ENCODE measurements at regions not wholly inside any gene's neighbourhood (a gene's known extent, or its start where the extent isn't known, plus 50 kb on each side); places are given as distances from the start of the nearest gene placed in this dataset.
"Not testable (repeated sequence)": the region's sequence is repeated elsewhere in the genome, so short reads cannot be mapped to it uniquely, and the experiment has no call there.

DNA sequence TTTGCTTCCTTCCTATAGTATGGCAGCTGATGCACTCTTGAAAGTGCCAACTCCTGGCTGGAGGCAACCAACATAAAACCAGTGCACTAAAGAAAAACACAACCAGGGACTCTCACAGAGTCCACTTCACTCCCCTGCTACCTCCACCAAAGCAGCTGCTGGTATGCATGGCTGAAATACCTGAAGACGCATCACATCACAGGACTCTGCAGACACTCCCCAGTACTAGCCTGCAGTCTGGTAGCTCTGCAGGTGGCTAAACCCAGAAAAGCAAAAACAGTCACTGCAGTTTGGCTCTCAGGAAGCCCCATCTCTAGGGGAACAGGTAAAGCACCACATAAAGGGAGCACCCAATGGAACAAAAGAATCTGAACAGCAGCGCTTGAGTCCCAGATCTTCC, 473.0 kb upstream of the SPTLC3 start:
- no peaks in the 10 kb centered on the region for H3K4me1 Mint-ChIP-seq
- H3K9me3 Mint-ChIP-seq: peaks cover 38% of the 10 kb centered on the region
- peaks cover 4% of the 10 kb centered on the region for H3K27me3 Mint-ChIP-seq (ENCODE audit: low read depth)
- no peak overlapping the region for H3K27ac Mint-ChIP-seq
- H3K36me3 Mint-ChIP-seq (ENCODE audit: low read depth): no peaks in the 10 kb centered on the region
- no peak overlapping the region for H3K4me3 Mint-ChIP-seq
- TF ChIP-seq, protein P1, sequence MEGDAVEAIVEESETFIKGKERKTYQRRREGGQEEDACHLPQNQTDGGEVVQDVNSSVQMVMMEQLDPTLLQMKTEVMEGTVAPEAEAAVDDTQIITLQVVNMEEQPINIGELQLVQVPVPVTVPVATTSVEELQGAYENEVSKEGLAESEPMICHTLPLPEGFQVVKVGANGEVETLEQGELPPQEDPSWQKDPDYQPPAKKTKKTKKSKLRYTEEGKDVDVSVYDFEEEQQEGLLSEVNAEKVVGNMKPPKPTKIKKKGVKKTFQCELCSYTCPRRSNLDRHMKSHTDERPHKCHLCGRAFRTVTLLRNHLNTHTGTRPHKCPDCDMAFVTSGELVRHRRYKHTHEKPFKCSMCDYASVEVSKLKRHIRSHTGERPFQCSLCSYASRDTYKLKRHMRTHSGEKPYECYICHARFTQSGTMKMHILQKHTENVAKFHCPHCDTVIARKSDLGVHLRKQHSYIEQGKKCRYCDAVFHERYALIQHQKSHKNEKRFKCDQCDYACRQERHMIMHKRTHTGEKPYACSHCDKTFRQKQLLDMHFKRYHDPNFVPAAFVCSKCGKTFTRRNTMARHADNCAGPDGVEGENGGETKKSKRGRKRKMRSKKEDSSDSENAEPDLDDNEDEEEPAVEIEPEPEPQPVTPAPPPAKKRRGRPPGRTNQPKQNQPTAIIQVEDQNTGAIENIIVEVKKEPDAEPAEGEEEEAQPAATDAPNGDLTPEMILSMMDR (IDR thresholded peaks at IDR 0.05; ENCODE audit: unreplicated experiment in 3 of 3): no peak

- TF ChIP-seq, protein P1 (IDR thresholded peaks at IDR 0.05; ENCODE audit: unreplicated experiment in 3 of 3): no peak
- Mint-ChIP-seq H3K4me1 (no peaks in the 10 kb centered on the region), H3K4me3 (no peak overlapping the region), H3K36me3 (ENCODE audit: low read depth) (no peaks in the 10 kb centered on the region), H3K9me3 (no peaks in the 10 kb centered on the region), H3K27ac (no peak overlapping the region), H3K27me3 (ENCODE audit: low read depth) (no peaks in the 10 kb centered on the region)
These were observed 454.3 kb upstream of the SPTLC3 start for GRCh38 chr20:12554426-12554825.

DNA sequence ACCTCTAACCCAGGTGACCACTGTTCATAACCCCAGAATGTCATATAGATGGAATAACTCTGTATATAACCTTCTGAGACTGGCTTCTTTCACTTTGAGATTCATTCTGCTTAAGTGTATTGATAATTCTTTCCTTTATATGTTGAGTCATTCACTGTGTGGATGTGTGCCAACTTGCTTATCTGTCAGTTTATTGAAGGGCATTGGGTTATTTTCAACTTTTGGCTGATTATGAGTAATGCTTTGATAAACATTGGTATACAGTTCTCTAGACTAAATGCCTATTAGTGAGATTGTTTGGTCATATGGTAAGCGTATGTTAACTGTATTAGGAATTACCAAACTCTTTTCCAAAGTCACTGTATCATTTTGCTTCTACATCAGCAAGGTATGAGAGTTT, 453.4 kb upstream of the SPTLC3 start:
- H3K27ac Mint-ChIP-seq: no peak overlapping the region
- no peak overlapping the region for H3K4me3 Mint-ChIP-seq

DNA sequence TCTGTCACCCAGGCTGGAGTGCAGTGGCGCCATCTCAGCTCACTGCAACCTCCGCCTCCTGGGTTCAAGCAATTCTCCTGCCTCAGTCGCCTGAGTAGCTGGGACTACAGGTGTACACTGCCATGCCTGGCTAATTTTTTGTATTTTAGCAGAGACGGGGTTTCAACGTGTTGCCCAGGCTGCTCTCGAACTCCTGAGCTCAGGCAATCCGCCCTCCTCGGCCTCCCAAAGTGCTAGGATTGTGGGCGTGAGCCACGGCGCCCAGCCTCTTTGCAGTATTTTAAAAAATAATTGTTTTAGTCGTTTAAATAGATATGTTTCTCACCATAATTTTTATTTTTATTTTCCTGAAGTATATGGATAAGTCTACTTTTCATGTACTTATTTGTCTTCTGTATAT, 452.9 kb upstream of the SPTLC3 start:
- not testable (repeated sequence) for H3K27me3 Mint-ChIP-seq (ENCODE audit: low read depth); H3K4me3 Mint-ChIP-seq; H3K9me3 Mint-ChIP-seq; H3K4me1 Mint-ChIP-seq; H3K27ac Mint-ChIP-seq; H3K36me3 Mint-ChIP-seq (ENCODE audit: low read depth)

More for the DNA sequence above, 453.4 kb upstream of the SPTLC3 start:
- TF ChIP-seq, protein P1 (IDR thresholded peaks at IDR 0.05; ENCODE audit: unreplicated experiment in 3 of 3): no peak
- H3K27me3 Mint-ChIP-seq (ENCODE audit: low read depth): no peaks in the 10 kb centered on the region
- no peaks in the 10 kb centered on the region for H3K4me1 Mint-ChIP-seq
- H3K36me3 Mint-ChIP-seq (ENCODE audit: low read depth): no peaks in the 10 kb centered on the region
- H3K9me3 Mint-ChIP-seq: no peaks in the 10 kb centered on the region

DNA sequence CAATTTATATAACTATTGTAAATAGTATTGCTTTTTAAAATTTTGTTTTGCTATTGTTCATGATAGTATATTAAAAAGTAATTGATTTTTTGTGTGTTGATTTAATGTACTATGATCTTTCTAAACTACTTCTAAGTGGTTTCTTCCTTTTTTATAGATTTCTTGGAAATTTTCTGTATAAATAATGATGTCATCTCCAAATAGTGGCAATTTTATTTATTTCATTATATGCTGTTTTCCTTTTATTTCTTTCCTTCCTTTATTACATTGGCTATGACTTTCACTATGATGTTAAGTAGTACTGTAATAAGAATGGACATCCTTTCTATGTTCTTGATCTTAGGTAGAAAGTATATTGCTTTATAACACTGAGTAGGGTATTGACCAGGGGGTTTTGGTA, 451.5 kb upstream of the SPTLC3 start:
- no peaks in the 10 kb centered on the region for H3K36me3 Mint-ChIP-seq (ENCODE audit: low read depth)
- H3K9me3 Mint-ChIP-seq: peaks cover 3% of the 10 kb centered on the region
- H3K27ac Mint-ChIP-seq: no peak overlapping the region
- no peak overlapping the region for H3K4me3 Mint-ChIP-seq
- H3K4me1 Mint-ChIP-seq: no peaks in the 10 kb centered on the region
- H3K27me3 Mint-ChIP-seq (ENCODE audit: low read depth): peaks cover 3% of the 10 kb centered on the region
- TF ChIP-seq, protein P1 (IDR thresholded peaks at IDR 0.05; ENCODE audit: unreplicated experiment in 3 of 3): no peak

DNA sequence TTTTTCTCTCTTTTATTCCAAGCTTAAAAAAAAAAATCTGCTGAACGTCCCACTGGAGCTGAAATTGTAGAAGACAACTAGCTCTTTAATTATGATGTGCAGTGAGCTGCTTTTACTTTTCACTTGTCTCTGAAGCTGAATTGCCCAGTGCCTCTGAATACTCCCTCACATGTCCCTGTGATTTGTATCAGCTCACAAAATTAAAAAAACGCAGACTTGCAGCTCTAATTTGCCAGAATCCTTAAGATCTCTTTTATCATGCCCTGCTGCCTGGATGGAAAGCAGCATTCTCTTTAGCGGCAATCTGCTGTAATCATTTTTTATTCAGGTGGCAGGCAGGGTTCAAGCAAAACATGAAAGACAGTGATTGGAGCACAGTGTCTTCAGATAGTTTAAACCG, 443.8 kb upstream of the SPTLC3 start:
- no peaks in the 10 kb centered on the region for H3K36me3 Mint-ChIP-seq (ENCODE audit: low read depth)
- peaks cover 3% of the 10 kb centered on the region for H3K27me3 Mint-ChIP-seq (ENCODE audit: low read depth)
- TF ChIP-seq, protein P1 (IDR thresholded peaks at IDR 0.05; ENCODE audit: unreplicated experiment in 3 of 3): no peak
- peaks cover 8% of the 10 kb centered on the region for H3K4me1 Mint-ChIP-seq
- no peak overlapping the region for H3K27ac Mint-ChIP-seq
- peaks cover 3% of the 10 kb centered on the region for H3K9me3 Mint-ChIP-seq
- no peak overlapping the region for H3K4me3 Mint-ChIP-seq

All from nephron (organoid).